ENCODE measurements at regions not wholly inside any gene's neighbourhood (a gene's known extent, or its start where the extent isn't known, plus 50 kb on each side); places are given as distances from the start of the nearest gene placed in this dataset.

DNA sequence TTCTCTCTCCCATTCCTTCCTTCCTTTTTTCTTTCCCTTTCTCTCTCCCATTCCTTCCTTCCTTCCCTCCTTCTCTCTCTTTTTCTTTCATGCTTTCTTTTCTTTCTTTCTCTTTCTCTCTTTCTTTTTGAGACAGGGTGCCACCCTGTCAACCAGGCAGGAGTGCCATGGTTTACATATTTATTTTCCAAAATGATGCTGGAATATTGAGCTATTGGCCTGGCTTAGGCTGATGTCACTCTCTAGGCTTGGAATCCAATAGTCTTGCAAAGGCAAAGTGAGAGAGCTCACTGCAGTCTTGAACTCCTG, 159.1 kb downstream of the BAMBI start:
- H3K27me3 ChIP-seq (ENCODE audit: control insufficient read depth, extremely low read depth, insufficient read depth, low read length): no peaks in the 10 kb centered on the region
- no peaks in the 10 kb centered on the region for H3K9me3 ChIP-seq (ENCODE audit: control insufficient read depth, low read depth, low read length)
- no peaks in the 10 kb centered on the region for H3K4me1 ChIP-seq (ENCODE audit: control insufficient read depth, extremely low read depth, insufficient read depth, low read length)
- no peaks in the 10 kb centered on the region for H3K79me2 ChIP-seq (ENCODE audit: control insufficient read depth, insufficient read depth, low read length)
- no peak overlapping the region for H3K9ac ChIP-seq (ENCODE audit: control insufficient read depth, extremely low read depth, insufficient read depth, low read length)
- no peaks in the 10 kb centered on the region for H4K20me1 ChIP-seq (ENCODE audit: control insufficient read depth, extremely low read depth, insufficient read depth, low read length)
- H3K4me2 ChIP-seq (ENCODE audit: control insufficient read depth, extremely low read depth, insufficient read depth, low read depth, low read length): no peak overlapping the region
- no peaks in the 10 kb centered on the region for H3K9me1 ChIP-seq (ENCODE audit: control insufficient read depth, extremely low read depth, insufficient read depth, low read length)
- H2AFZ ChIP-seq (ENCODE audit: control insufficient read depth, low read length): no peak overlapping the region
- no peaks in the 10 kb centered on the region for H3K36me3 ChIP-seq (ENCODE audit: control insufficient read depth in 2 of 2, extremely low read depth in 1 of 2, insufficient read depth in 2 of 2, low read length in 2 of 2)
- DNase-seq (ENCODE audit: low read depth, low spot score) (no peak), FAIRE-seq (no peak)
- dilution Hi-C loops (cut with MboI; ENCODE audit: extremely low pct_ligation_motif_present, low sequenced_read_pairs): no loop called here
- no peak for TF ChIP-seq EZH2 (IDR thresholded peaks at IDR 0.05; ENCODE audit: low read length)
- TF ChIP-seq, protein P1, sequence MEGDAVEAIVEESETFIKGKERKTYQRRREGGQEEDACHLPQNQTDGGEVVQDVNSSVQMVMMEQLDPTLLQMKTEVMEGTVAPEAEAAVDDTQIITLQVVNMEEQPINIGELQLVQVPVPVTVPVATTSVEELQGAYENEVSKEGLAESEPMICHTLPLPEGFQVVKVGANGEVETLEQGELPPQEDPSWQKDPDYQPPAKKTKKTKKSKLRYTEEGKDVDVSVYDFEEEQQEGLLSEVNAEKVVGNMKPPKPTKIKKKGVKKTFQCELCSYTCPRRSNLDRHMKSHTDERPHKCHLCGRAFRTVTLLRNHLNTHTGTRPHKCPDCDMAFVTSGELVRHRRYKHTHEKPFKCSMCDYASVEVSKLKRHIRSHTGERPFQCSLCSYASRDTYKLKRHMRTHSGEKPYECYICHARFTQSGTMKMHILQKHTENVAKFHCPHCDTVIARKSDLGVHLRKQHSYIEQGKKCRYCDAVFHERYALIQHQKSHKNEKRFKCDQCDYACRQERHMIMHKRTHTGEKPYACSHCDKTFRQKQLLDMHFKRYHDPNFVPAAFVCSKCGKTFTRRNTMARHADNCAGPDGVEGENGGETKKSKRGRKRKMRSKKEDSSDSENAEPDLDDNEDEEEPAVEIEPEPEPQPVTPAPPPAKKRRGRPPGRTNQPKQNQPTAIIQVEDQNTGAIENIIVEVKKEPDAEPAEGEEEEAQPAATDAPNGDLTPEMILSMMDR (optimal IDR thresholded peaks at IDR 0.05 in 1 of 3, IDR thresholded peaks at IDR 0.05 in 1 of 3, conservative IDR thresholded peaks at IDR 0.05 in 1 of 3; ENCODE audit: extremely low read depth in 1 of 3, insufficient read depth in 2 of 3, low read length in 3 of 3): no peak
- H3K4me3 ChIP-seq (ENCODE audit: control insufficient read depth in 2 of 3, extremely low read depth in 1 of 3, insufficient read depth in 2 of 3, low read depth in 1 of 3, low read length in 3 of 3): no peak overlapping the region
- no peak overlapping the region for H3K27ac ChIP-seq (ENCODE audit: control insufficient read depth, insufficient read depth, low read length)

DNA sequence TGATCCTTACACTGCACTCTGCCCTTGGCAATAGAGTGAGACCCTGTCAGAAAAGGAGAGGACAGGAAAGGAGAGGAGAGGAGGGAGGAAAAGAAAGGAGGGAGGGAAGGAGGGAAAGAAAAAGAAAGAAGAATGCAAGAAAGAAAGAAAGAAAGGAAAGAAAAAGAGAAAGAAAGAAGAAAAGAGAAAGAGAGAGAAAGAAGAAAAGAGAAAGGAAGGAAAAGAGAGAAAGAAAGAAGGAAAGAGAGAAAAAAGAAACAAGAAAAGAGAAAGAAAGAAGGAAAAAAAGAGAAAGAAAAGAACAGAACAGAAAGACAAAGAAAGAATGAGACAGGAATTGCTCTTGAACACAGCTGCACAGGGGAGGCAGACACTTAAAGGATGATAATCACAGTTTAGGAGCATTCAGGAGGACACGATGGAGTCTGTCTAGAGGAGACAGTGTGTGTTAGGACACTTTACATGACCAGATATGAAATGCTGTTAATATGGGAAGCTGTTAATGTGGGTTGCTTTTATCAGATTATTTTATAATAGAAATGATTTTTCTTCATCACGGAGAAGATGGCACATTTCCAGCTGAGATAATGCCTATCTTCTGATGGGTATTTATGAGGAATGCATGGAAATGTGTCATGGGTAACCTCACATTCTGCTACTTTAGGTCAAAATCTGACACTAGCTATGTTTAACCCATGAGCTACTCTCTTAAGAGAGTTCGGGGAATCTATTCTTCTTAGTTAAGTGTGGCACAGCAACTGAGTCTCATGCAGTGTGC, 160.5 kb downstream of the BAMBI start:
- no peak overlapping the region for H3K4me3 ChIP-seq (ENCODE audit: control insufficient read depth in 2 of 3, extremely low read depth in 1 of 3, insufficient read depth in 2 of 3, low read depth in 1 of 3, low read length in 3 of 3)
- no peaks in the 10 kb centered on the region for H3K4me1 ChIP-seq (ENCODE audit: control insufficient read depth, extremely low read depth, insufficient read depth, low read length)
- no peak overlapping the region for H3K4me2 ChIP-seq (ENCODE audit: control insufficient read depth, extremely low read depth, insufficient read depth, low read depth, low read length)
- H3K9me3 ChIP-seq (ENCODE audit: control insufficient read depth, low read depth, low read length): no peaks in the 10 kb centered on the region
- no peak overlapping the region for H3K27ac ChIP-seq (ENCODE audit: control insufficient read depth, insufficient read depth, low read length)
- dilution Hi-C loops (cut with MboI; ENCODE audit: extremely low pct_ligation_motif_present, low sequenced_read_pairs): no loop called here
- H3K79me2 ChIP-seq (ENCODE audit: control insufficient read depth, insufficient read depth, low read length): no peaks in the 10 kb centered on the region
- no peaks in the 10 kb centered on the region for H3K9me1 ChIP-seq (ENCODE audit: control insufficient read depth, extremely low read depth, insufficient read depth, low read length)
- TF ChIP-seq, protein P1 (optimal IDR thresholded peaks at IDR 0.05 in 1 of 3, IDR thresholded peaks at IDR 0.05 in 1 of 3, conservative IDR thresholded peaks at IDR 0.05 in 1 of 3; ENCODE audit: extremely low read depth in 1 of 3, insufficient read depth in 2 of 3, low read length in 3 of 3): no peak
- TF ChIP-seq EZH2 (IDR thresholded peaks at IDR 0.05; ENCODE audit: low read length): no peak
- H3K9ac ChIP-seq (ENCODE audit: control insufficient read depth, extremely low read depth, insufficient read depth, low read length): no peak overlapping the region
- no peaks in the 10 kb centered on the region for H3K36me3 ChIP-seq (ENCODE audit: control insufficient read depth in 2 of 2, extremely low read depth in 1 of 2, insufficient read depth in 2 of 2, low read length in 2 of 2)
- no peaks in the 10 kb centered on the region for H3K27me3 ChIP-seq (ENCODE audit: control insufficient read depth, extremely low read depth, insufficient read depth, low read length)
- no peak overlapping the region for H2AFZ ChIP-seq (ENCODE audit: control insufficient read depth, low read length)
- H4K20me1 ChIP-seq (ENCODE audit: control insufficient read depth, extremely low read depth, insufficient read depth, low read length): no peaks in the 10 kb centered on the region
- DNase-seq (ENCODE audit: low read depth, low spot score): no peak
- FAIRE-seq: no peak
